ENCODE measurements at regions not wholly inside any gene's neighbourhood (a gene's known extent, or its start where the extent isn't known, plus 50 kb on each side); places are given as distances from the start of the nearest gene placed in this dataset.

DNA sequence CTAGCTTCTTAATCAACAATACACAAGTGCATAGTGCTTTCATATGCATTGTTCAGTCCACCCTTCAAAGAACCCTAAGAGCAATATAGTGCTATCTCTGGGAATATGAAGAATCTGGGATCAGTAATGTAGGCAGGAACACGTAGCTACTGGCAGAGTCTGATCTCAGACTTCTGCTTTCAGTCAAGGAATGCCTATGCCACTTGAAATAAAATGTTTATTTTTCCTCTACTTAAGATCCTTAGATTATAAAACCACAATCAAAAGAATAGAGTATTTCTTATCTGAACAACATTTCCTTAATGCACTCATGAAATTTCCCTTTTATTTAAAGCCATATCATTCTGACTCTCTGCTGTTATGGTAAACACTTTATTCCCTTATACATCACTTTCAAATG is 1407.8 kb upstream of the C9orf72 start:
- in situ Hi-C loops (cut with HindIII; ENCODE audit: extremely low pct_ligation_motif_present, low pct_unique_long_range_greater_than_20kb) = no loop called here
- ATAC-seq = no peak
- H3K4me1 ChIP-seq (ENCODE audit: insufficient read depth, low read length) = no peaks in the 10 kb centered on the region
- FAIRE-seq = no peak
- H3K9ac ChIP-seq (ENCODE audit: insufficient read depth, low read depth, low read length) = no peak overlapping the region
- intact Hi-C loops (cut with micrococcal nuclease; ENCODE audit: unreplicated experiment) = no loop called here
- no peaks in the 10 kb centered on the region for H4K20me1 ChIP-seq (ENCODE audit: insufficient read depth, low read length)
- DNase-seq (ENCODE audit: low spot score) = no peak
- 0% methylated on average over 1 of the region's 1 CpG for WGBS (ENCODE audit: low lambda C conversion rate)
- no peaks in the 10 kb centered on the region for H3K79me2 ChIP-seq (ENCODE audit: insufficient read depth, low read length)
- POLR2A ChIA-PET = no interaction called here
- H2AFZ ChIP-seq (ENCODE audit: low read length) = no peak overlapping the region
- CTCF ChIA-PET (ENCODE audit: low intra/inter-chr PET ratio, low total read pairs) = no interaction called here
- H3K27ac ChIP-seq (ENCODE audit: extremely low read length, insufficient read depth, low read length) = no peak overlapping the region
- no TSS peak for BruUV-seq (replicated peaks)
- H3K36me3 ChIP-seq (replicated peaks in 1 of 2; ENCODE audit: control insufficient read depth in 1 of 2, insufficient read depth in 2 of 2, low read length in 2 of 2) = no peaks in the 10 kb centered on the region
- H3K4me3 ChIP-seq (replicated peaks in 1 of 3; ENCODE audit: insufficient read depth in 1 of 3, low read depth in 2 of 3, low read length in 3 of 3) = no peak overlapping the region
- H3K27me3 ChIP-seq (ENCODE audit: control insufficient read depth in 1 of 2, insufficient read depth in 2 of 2, low read length in 2 of 2) = no peaks in the 10 kb centered on the region
- H3K9me3 ChIP-seq (ENCODE audit: low read length) = no peaks in the 10 kb centered on the region
- H3K4me2 ChIP-seq (ENCODE audit: low read depth, low read length) = no peak overlapping the region
- TF ChIP-seq ZNF777 (CRISPR knock-in tag; IDR thresholded peaks at IDR 0.05) (no peak), BORCS8-MEF2B (CRISPR knock-in tag; IDR thresholded peaks at IDR 0.05) (no peak), ARID5B (CRISPR knock-in tag; IDR thresholded peaks at IDR 0.05) (no peak), ZFP36 (IDR thresholded peaks at IDR 0.05; ENCODE audit: borderline replicate concordance, low read depth, low read length, partially characterized antibody) (no peak), ZNF10 (CRISPR knock-in tag; IDR thresholded peaks at IDR 0.05; ENCODE audit: borderline replicate concordance, low read depth) (no peak), ARID3A (IDR thresholded peaks at IDR 0.05; ENCODE audit: low read depth, low read length) (no peak), ZNF280B (CRISPR knock-in tag; IDR thresholded peaks at IDR 0.05; ENCODE audit: borderline replicate concordance) (no peak), TFE3 (CRISPR knock-in tag; IDR thresholded peaks at IDR 0.05) (no peak), ATF7-NPFF (CRISPR knock-in tag; IDR thresholded peaks at IDR 0.05; ENCODE audit: low read depth) (no peak), ZNF546 (CRISPR knock-in tag; conservative IDR thresholded peaks at IDR 0.05) (no peak), SETDB1 (CRISPR knock-in tag; IDR thresholded peaks at IDR 0.05; ENCODE audit: borderline replicate concordance) (no peak), SUZ12 (IDR thresholded peaks at IDR 0.05; ENCODE audit: low read depth, low read length) (no peak), HOXA3 (CRISPR knock-in tag; IDR thresholded peaks at IDR 0.05) (no peak), ZNF678 (CRISPR knock-in tag; IDR thresholded peaks at IDR 0.05) (no peak)
- TF ChIP-seq, protein P1, sequence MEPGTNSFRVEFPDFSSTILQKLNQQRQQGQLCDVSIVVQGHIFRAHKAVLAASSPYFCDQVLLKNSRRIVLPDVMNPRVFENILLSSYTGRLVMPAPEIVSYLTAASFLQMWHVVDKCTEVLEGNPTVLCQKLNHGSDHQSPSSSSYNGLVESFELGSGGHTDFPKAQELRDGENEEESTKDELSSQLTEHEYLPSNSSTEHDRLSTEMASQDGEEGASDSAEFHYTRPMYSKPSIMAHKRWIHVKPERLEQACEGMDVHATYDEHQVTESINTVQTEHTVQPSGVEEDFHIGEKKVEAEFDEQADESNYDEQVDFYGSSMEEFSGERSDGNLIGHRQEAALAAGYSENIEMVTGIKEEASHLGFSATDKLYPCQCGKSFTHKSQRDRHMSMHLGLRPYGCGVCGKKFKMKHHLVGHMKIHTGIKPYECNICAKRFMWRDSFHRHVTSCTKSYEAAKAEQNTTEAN (CRISPR knock-in tag; conservative IDR thresholded peaks at IDR 0.05) = no peak
